ENCODE measurements at regions not wholly inside any gene's neighbourhood (a gene's known extent, or its start where the extent isn't known, plus 50 kb on each side); places are given as distances from the start of the nearest gene placed in this dataset.

- no peak overlapping the region for H3K27ac ChIP-seq
- ATAC-seq (ENCODE audit: insufficient number of reproducible peaks, low FRiP score, low read depth) = no peak
- no peaks in the 10 kb centered on the region for H3K36me3 ChIP-seq
- H3K4me3 ChIP-seq = no peak overlapping the region
- H3K4me1 ChIP-seq (ENCODE audit: control insufficient read depth in 1 of 2, low read depth in 2 of 2) = no peaks in the 10 kb centered on the region
- no peaks in the 10 kb centered on the region for H3K9me3 ChIP-seq
- no peak for TF ChIP-seq CTCF (IDR thresholded peaks at IDR 0.05)
- DNase-seq (ENCODE audit: low spot score) = no peak
- H3K27me3 ChIP-seq (replicated peaks; ENCODE audit: insufficient read depth) = no peaks in the 10 kb centered on the region
Measured at GRCh38 chr4:130812117-130812765, 1716.3 kb downstream of the C4orf33 start.

GRCh38 chr4:130814896-130815295, 1718.9 kb downstream of the C4orf33 start:
- H3K4me3 ChIP-seq = no peak overlapping the region
- H3K9me3 ChIP-seq = no peaks in the 10 kb centered on the region
- no peaks in the 10 kb centered on the region for H3K4me1 ChIP-seq (ENCODE audit: control insufficient read depth in 1 of 2, low read depth in 2 of 2)
- no peak for DNase-seq (ENCODE audit: low spot score)
- no peaks in the 10 kb centered on the region for H3K27me3 ChIP-seq (replicated peaks; ENCODE audit: insufficient read depth)
- H3K36me3 ChIP-seq = no peaks in the 10 kb centered on the region
- TF ChIP-seq CTCF (IDR thresholded peaks at IDR 0.05) = no peak
- ATAC-seq (ENCODE audit: insufficient number of reproducible peaks, low FRiP score, low read depth) = no peak
- no peak overlapping the region for H3K27ac ChIP-seq

- H3K36me3 ChIP-seq = no peaks in the 10 kb centered on the region
- H3K27me3 ChIP-seq (replicated peaks; ENCODE audit: insufficient read depth) = no peaks in the 10 kb centered on the region
- no peak for ATAC-seq (ENCODE audit: insufficient number of reproducible peaks, low FRiP score, low read depth)
- no peak for TF ChIP-seq CTCF (IDR thresholded peaks at IDR 0.05)
- no peak overlapping the region for H3K27ac ChIP-seq
- H3K4me3 ChIP-seq = no peak overlapping the region
- no peak for DNase-seq (ENCODE audit: low spot score)
- H3K4me1 ChIP-seq (ENCODE audit: control insufficient read depth in 1 of 2, low read depth in 2 of 2) = no peaks in the 10 kb centered on the region
- H3K9me3 ChIP-seq = no peaks in the 10 kb centered on the region
Measured at GRCh38 chr4:130820448-130820847, 1724.5 kb downstream of the C4orf33 start.

GRCh38 chr4:130825284-130825683, 1729.3 kb downstream of the C4orf33 start:
- ATAC-seq (ENCODE audit: insufficient number of reproducible peaks, low FRiP score, low read depth) = no peak
- H3K4me3 ChIP-seq = no peak overlapping the region

GRCh38 chr4:130850019-130850524, 1754.1 kb downstream of the C4orf33 start:
- DNase-seq (ENCODE audit: low spot score) (no peak), ATAC-seq (ENCODE audit: insufficient number of reproducible peaks, low FRiP score, low read depth) (no peak)
- Histone ChIP-seq H3K27me3 (replicated peaks; ENCODE audit: insufficient read depth) (no peaks in the 10 kb centered on the region), H3K27ac (no peak overlapping the region), H3K36me3 (no peaks in the 10 kb centered on the region), H3K4me3 (no peak overlapping the region), H3K4me1 (ENCODE audit: control insufficient read depth in 1 of 2, low read depth in 2 of 2) (no peaks in the 10 kb centered on the region), H3K9me3 (no peaks in the 10 kb centered on the region)
- TF ChIP-seq CTCF (IDR thresholded peaks at IDR 0.05) = no peak

More at GRCh38 chr4:130825284-130825683, 1729.3 kb downstream of the C4orf33 start:
- H3K9me3 ChIP-seq = no peaks in the 10 kb centered on the region
- no peaks in the 10 kb centered on the region for H3K36me3 ChIP-seq
- no peak for DNase-seq (ENCODE audit: low spot score)
- no peak overlapping the region for H3K27ac ChIP-seq
- no peak for TF ChIP-seq CTCF (IDR thresholded peaks at IDR 0.05)
- H3K27me3 ChIP-seq (replicated peaks; ENCODE audit: insufficient read depth) = no peaks in the 10 kb centered on the region
- H3K4me1 ChIP-seq (ENCODE audit: control insufficient read depth in 1 of 2, low read depth in 2 of 2) = no peaks in the 10 kb centered on the region

All from thoracic aorta (tissue), 2 donors.